ENCODE measurements at regions not wholly inside any gene's neighbourhood (a gene's known extent, or its start where the extent isn't known, plus 50 kb on each side); places are given as distances from the start of the nearest gene placed in this dataset.

DNA sequence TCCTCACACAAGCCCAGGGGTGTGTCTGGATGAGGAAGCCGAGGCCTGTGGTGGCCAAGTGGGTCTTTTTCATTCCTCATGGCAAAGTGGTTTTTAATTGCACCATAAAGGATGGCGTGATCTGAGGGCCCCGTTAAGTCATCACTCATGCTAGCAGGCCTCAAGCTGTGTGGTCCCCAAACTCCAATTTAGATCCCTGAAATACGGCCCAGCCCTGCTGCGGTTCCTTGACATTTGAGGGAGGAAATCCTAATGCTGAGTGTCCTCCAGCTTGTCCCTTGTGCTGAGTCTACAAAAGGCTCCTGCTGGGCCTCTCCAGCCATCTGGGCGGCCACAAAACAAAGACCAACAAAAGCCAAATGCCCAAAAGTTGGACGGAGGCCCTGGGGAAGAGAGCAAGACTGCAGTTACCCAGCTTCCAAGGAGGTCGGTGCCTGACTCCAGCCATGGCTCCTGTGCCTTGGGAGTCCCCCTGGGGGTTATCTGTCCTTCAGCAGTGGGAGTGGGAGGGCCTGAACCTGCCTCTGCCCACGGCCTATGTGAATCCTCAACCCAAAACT is 162.3 kb upstream of the PDE10A start (continued):
- TF ChIP-seq ZNF713 (CRISPR knock-in tag; IDR thresholded peaks at IDR 0.05) (no peak), NFE2 (CRISPR knock-in tag; IDR thresholded peaks at IDR 0.05) (no peak), CBX1 (IDR thresholded peaks at IDR 0.05; ENCODE audit: low read depth) (no peak)

DNA sequence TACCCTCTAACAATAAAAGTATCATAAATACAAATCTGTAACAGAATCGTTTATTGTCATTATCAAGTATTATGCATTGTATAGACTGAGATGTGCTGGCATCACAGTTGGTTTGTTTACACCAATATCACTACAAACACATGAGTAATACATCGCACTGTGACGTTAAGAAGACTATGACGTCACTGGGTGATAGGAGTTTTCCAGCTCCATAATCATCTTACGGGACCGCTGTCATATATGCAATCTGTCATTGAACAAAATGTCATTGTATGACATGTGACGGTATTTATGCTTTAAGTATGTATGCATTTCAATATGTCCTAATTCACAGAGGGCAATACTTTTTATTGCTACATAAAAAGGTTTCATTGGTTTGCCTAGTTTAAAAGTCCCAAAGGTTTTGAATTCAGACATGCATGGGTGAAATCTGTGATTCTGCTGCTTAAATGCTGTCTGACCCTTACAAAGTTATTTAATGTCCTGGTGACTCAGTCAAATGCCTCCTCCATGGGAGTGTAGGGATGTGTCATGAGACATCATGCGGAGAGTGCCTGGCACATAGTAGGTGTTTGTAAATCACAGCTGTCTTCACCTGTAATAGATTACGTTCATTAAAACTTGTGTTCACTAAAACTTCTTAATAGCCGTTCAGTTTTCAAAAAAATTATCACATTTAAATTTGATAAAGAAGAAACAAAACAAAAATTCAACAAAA is 160.7 kb upstream of the PDE10A start:
- intact Hi-C loops (cut with micrococcal nuclease; ENCODE audit: unreplicated experiment), result no loop called here
- in situ Hi-C loops (cut with HindIII; ENCODE audit: extremely low pct_ligation_motif_present, low pct_unique_long_range_greater_than_20kb), result no loop called here
- no peak overlapping the region for H3K9ac ChIP-seq (ENCODE audit: insufficient read depth, low read depth, low read length)
- FAIRE-seq (no peak), DNase-seq (ENCODE audit: low spot score) (no peak), ATAC-seq (no peak)
- no peaks in the 10 kb centered on the region for H3K9me3 ChIP-seq (ENCODE audit: low read length)
- H3K27me3 ChIP-seq (ENCODE audit: control insufficient read depth in 1 of 2, insufficient read depth in 2 of 2, low read length in 2 of 2), result peaks cover 3 to 41% of the 10 kb centered on the region in 2 experiments; a peak in 4 of 5 replicates
- H2AFZ ChIP-seq (ENCODE audit: low read length), result no peak overlapping the region
- no peak overlapping the region for H3K4me3 ChIP-seq (replicated peaks in 1 of 3; ENCODE audit: insufficient read depth in 1 of 3, low read depth in 2 of 3, low read length in 3 of 3)
- BruUV-seq (replicated peaks), result no TSS peak
- H4K20me1 ChIP-seq (ENCODE audit: insufficient read depth, low read length), result no peaks in the 10 kb centered on the region
- 41% methylated on average over 10 of the region's 10 CpGs for WGBS (ENCODE audit: low lambda C conversion rate)
- no peaks in the 10 kb centered on the region for H3K79me2 ChIP-seq (ENCODE audit: insufficient read depth, low read length)
- CTCF ChIA-PET (ENCODE audit: low intra/inter-chr PET ratio, low total read pairs), result no interaction called here
- no peak overlapping the region for H3K4me2 ChIP-seq (ENCODE audit: low read depth, low read length)
- no peak overlapping the region for H3K27ac ChIP-seq (ENCODE audit: extremely low read length, insufficient read depth, low read length)
- no peaks in the 10 kb centered on the region for H3K4me1 ChIP-seq (ENCODE audit: insufficient read depth, low read length)
- TF ChIP-seq SRSF9 (IDR thresholded peaks at IDR 0.05; ENCODE audit: borderline replicate concordance, insufficient read depth, low read depth, low read length, poor library complexity, severe bottlenecking) (no peak), FIP1L1 (IDR thresholded peaks at IDR 0.05; ENCODE audit: borderline replicate concordance, insufficient read depth, low read depth, low read length) (no peak), ZNF253 (CRISPR knock-in tag; IDR thresholded peaks at IDR 0.05; ENCODE audit: borderline replicate concordance) (no peak), MYNN (CRISPR knock-in tag; IDR thresholded peaks at IDR 0.05; ENCODE audit: low read depth) (no peak), ATF7 (IDR thresholded peaks at IDR 0.05) (peak; percentile 98), ATF7 (CRISPR knock-in tag; IDR thresholded peaks at IDR 0.05) (no peak), CREB1 (IDR thresholded peaks at IDR 0.05) (peak; percentile 98), CREB1 (CRISPR knock-in tag; IDR thresholded peaks at IDR 0.05) (no peak)
- TF ChIP-seq, protein P1, sequence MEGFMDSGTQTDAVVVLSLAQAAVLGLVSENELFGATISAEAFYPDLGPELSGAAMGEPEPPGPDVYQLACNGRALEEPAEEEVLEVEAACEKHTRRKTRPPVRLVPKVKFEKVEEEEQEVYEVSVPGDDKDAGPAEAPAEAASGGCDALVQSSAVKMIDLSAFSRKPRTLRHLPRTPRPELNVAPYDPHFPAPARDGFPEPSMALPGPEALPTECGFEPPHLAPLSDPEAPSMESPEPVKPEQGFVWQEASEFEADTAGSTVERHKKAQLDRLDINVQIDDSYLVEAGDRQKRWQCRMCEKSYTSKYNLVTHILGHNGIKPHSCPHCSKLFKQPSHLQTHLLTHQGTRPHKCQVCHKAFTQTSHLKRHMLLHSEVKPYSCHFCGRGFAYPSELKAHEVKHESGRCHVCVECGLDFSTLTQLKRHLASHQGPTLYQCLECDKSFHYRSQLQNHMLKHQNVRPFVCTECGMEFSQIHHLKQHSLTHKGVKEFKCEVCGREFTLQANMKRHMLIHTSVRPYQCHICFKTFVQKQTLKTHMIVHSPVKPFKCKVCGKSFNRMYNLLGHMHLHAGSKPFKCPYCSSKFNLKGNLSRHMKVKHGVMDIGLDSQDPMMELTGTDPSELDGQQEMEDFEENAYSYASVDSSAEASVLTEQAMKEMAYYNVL (CRISPR knock-in tag; IDR thresholded peaks at IDR 0.05; ENCODE audit: borderline replicate concordance), result no peak
- POLR2A ChIA-PET, result no interaction called here
- H3K36me3 ChIP-seq (replicated peaks in 1 of 2; ENCODE audit: control insufficient read depth in 1 of 2, insufficient read depth in 2 of 2, low read length in 2 of 2), result no peaks in the 10 kb centered on the region
